WERI-Rb-1 (cell line): ENCODE measurements at regions not wholly inside any gene's neighbourhood (a gene's known extent, or its start where the extent isn't known, plus 50 kb on each side); places are given as distances from the start of the nearest gene placed in this dataset.

Experiments used
- DNase-seq: peaks from one replicate; pipeline ENCODE4 v3.0.0-alpha.2; 2020
- H3K27ac ChIP-seq: fragments of 250-450 bp; sonication (Bioruptor Pico); 2 replicates; pipeline ENCODE4 v1.5.1; 2020; ENCODE audit warnings: mild to moderate bottlenecking, moderate library complexity
- H3K27me3 ChIP-seq: fragments of 250-450 bp; sonication (Bioruptor Pico); 2 replicates; pipeline ENCODE4 v1.5.1; 2021; ENCODE audit warnings: mild to moderate bottlenecking, low read depth, moderate library complexity; ENCODE audit not compliant: insufficient read depth, severe bottlenecking
- H3K36me3 ChIP-seq: fragments of 250-450 bp; sonication (Bioruptor Pico); 2 replicates; pipeline ENCODE4 v1.5.1; 2020; ENCODE audit warnings: mild to moderate bottlenecking, moderate library complexity
- H3K4me3 ChIP-seq: 2 replicates; pipeline ENCODE4 v1.5.1; 2011; ENCODE audit warnings: low read depth, mild to moderate bottlenecking, control low read depth, low read length
- H3K9me3 ChIP-seq: fragments of 250-450 bp; sonication (Bioruptor Pico); 2 replicates; pipeline ENCODE4 v1.5.1; 2021; ENCODE audit warnings: mild to moderate bottlenecking, moderate library complexity; ENCODE audit not compliant: severe bottlenecking
- CTCF ChIP-seq: IDR thresholded peaks from 2 replicates; pipeline ENCODE4 v1.5.1; 2011; ENCODE audit warnings: low read depth, mild to moderate bottlenecking, control low read depth, inconsistent platforms, low read length

GRCh38 chr21:21631961-21632360 lies 633.8 kb downstream of the NCAM2 start:
- Histone ChIP-seq H3K27me3 (peaks cover 48% of the 10 kb centered on the region), H3K36me3 (no peaks in the 10 kb centered on the region), H3K9me3 (no peaks in the 10 kb centered on the region), H3K27ac (no peak overlapping the region), H3K4me3 (no peak overlapping the region)
- no peak for TF ChIP-seq CTCF
- no peak for DNase-seq

DNA sequence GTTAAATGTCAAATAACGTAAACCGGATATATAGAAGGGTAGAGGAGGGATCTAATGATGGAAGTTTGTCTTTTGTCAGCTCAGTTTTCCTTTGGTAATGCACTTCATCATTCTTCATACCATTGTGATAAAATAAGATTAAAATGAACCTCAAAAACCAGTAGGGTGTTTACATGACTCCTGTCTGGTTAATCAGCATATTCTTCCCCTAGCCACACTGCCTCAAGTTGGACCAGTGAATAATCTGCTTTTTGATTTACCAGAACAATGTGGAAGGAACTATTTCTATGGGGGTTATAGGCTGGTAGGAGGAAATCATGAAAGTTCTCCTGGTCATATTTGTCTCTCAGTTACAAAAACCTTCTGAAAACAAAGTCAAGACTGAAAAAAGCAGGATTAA lies 634.7 kb downstream of the NCAM2 start:
- Histone ChIP-seq H3K9me3 (no peaks in the 10 kb centered on the region), H3K27ac (no peak overlapping the region), H3K27me3 (peaks cover 52% of the 10 kb centered on the region), H3K36me3 (no peaks in the 10 kb centered on the region), H3K4me3 (no peak overlapping the region)
- DNase-seq = no peak
- TF ChIP-seq CTCF = no peak

DNA sequence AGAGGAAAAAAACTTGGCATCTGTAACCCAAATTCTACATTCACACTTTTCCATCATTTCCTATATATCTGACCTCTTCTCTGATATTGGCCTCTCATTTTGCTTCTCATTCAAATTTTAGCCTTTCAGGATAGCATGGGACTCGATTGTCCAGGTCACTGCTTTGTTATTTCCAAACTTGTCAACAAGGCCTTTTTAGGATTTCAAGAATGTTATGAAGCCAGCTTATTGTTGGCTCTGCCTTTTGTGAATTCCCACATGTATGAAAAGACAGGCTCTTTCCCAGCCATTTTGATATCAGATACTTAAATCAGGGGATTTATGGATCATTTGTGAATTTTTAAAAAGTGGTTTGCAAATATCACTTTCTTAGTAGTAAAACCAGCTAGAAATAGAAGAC lies 663.5 kb downstream of the NCAM2 start:
- no peaks in the 10 kb centered on the region for H3K36me3 ChIP-seq
- no peaks in the 10 kb centered on the region for H3K9me3 ChIP-seq
- no peak overlapping the region for H3K4me3 ChIP-seq
- H3K27me3 ChIP-seq = peaks cover 16% of the 10 kb centered on the region
- DNase-seq = no peak
- H3K27ac ChIP-seq = no peak overlapping the region
- no peak for TF ChIP-seq CTCF

GRCh38 chr21:21662776-21663175 lies 664.6 kb downstream of the NCAM2 start:
- no peak for TF ChIP-seq CTCF
- no peak for DNase-seq
- Histone ChIP-seq H3K36me3 (no peaks in the 10 kb centered on the region), H3K27ac (no peak overlapping the region), H3K9me3 (no peaks in the 10 kb centered on the region), H3K27me3 (peaks cover 16% of the 10 kb centered on the region), H3K4me3 (no peak overlapping the region)

DNA sequence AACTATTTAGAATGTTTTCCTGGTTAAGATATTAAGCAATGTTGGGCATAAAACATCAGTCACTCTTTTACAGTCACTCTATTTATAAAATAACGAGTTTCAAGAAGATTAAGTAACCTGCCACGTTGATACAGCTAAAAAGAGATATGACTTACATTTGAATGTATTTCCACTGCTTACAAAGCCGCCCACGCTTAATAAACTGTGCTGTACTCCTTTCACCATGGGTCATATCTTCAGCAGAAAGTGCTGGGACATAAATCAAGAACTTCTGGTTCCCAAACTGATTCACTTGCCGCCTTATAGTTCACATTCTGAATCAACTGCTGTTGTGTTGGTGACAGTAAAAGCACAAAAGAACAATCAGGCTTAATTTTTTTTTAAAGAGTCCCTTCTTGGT lies 666.7 kb downstream of the NCAM2 start:
- Histone ChIP-seq H3K27ac (no peak overlapping the region), H3K9me3 (no peaks in the 10 kb centered on the region), H3K4me3 (no peak overlapping the region), H3K36me3 (no peaks in the 10 kb centered on the region), H3K27me3 (peaks cover 14% of the 10 kb centered on the region)
- TF ChIP-seq CTCF = no peak
- DNase-seq = no peak

DNA sequence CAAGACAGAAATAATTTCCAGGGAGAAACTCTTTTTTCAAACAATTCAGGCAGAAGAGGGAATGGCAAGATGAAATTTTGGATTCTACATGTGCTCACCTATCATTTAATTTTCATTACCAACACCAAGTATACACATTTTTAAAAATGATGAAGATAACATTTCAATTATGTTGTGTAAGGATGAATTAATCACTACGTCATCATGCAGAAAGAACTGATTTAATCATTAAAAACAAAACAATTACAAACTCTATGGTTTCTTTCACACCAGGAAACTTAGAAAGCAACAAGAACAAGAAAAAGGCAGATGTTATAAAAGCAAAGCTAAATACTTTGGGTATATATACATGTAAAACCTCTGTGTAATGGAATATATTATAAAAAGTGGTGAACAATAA lies 668.5 kb downstream of the NCAM2 start:
- Histone ChIP-seq H3K9me3 (no peaks in the 10 kb centered on the region), H3K27ac (no peak overlapping the region), H3K27me3 (peaks cover 17% of the 10 kb centered on the region), H3K36me3 (no peaks in the 10 kb centered on the region), H3K4me3 (no peak overlapping the region)
- DNase-seq = no peak
- TF ChIP-seq CTCF = no peak
